Posterior vena cava (tissue), 2 donors: ENCODE measurements at regions not wholly inside any gene's neighbourhood (a gene's known extent, or its start where the extent isn't known, plus 50 kb on each side); places are given as distances from the start of the nearest gene placed in this dataset.

Experiments used
- DNase-seq: peaks from one replicate; pipeline ENCODE4 v3.0.0-alpha.2; 2020; ENCODE audit warnings: low spot score
- intact Hi-C, 2 donors: fragments of 100-400 bp; cut with DNase I; formaldehyde crosslinking; loops; one replicate each; pipeline versions ENCODE4 v1.14.1 to v1.14.2; 2022 to 2023
- donor health status: DM: yes; HTN: yes; CAD: no.
- donor health status: DM: yes; HTN: yes; CAD: no.

GRCh38 chr5:143674469-143674786 lies 137.5 kb upstream of the HMHB1 start:
- intact Hi-C loops, result no loop called here
- no peak for DNase-seq

GRCh38 chr5:143673676-143674468 lies 138.1 kb upstream of the HMHB1 start:
- no peak for DNase-seq
- intact Hi-C loops, result no loop called here

GRCh38 chr5:143672806-143673205 lies 139.2 kb upstream of the HMHB1 start:
- intact Hi-C loops, result no loop called here
- no peak for DNase-seq

- intact Hi-C loops, result no loop called here
- no peak for DNase-seq
Measured at GRCh38 chr5:143671674-143672569, 140.0 kb upstream of the HMHB1 start.

GRCh38 chr5:143671021-143671420 lies 140.9 kb upstream of the HMHB1 start:
- no peak for DNase-seq
- intact Hi-C loops, result no loop called here

- DNase-seq, result no peak
- intact Hi-C loops, result no loop called here
Measured at GRCh38 chr5:143665866-143666265, 146.1 kb upstream of the HMHB1 start.

GRCh38 chr5:143664623-143665022 lies 147.3 kb upstream of the HMHB1 start:
- intact Hi-C loops, result no loop called here

GRCh38 chr5:143663872-143664271 lies 148.1 kb upstream of the HMHB1 start:
- DNase-seq, result no peak
- intact Hi-C loops, result no loop called here

More at GRCh38 chr5:143664623-143665022, 147.3 kb upstream of the HMHB1 start:
- DNase-seq, result no peak

GRCh38 chr5:143662020-143662419 lies 149.9 kb upstream of the HMHB1 start:
- no peak for DNase-seq
- intact Hi-C loops, result no loop called here

- no peak for DNase-seq
- intact Hi-C loops, result no loop called here
Measured at GRCh38 chr5:143660625-143661024, 151.3 kb upstream of the HMHB1 start.

- DNase-seq, result no peak
- intact Hi-C loops, result no loop called here
Measured at GRCh38 chr5:143659599-143660238, 152.2 kb upstream of the HMHB1 start.

- no peak for DNase-seq
- intact Hi-C loops, result no loop called here
Measured at GRCh38 chr5:143658956-143659355, 153.0 kb upstream of the HMHB1 start.

- DNase-seq, result no peak
- intact Hi-C loops, result no loop called here
Measured at GRCh38 chr5:143657647-143658285, 154.2 kb upstream of the HMHB1 start.

- intact Hi-C loops, result no loop called here
- DNase-seq, result no peak
Measured at GRCh38 chr5:143653766-143654282, 158.1 kb upstream of the HMHB1 start.

GRCh38 chr5:143653256-143653655 lies 158.7 kb upstream of the HMHB1 start:
- DNase-seq, result no peak

GRCh38 chr5:143652108-143652700 lies 159.8 kb upstream of the HMHB1 start:
- no peak for DNase-seq

More at GRCh38 chr5:143653256-143653655, 158.7 kb upstream of the HMHB1 start:
- intact Hi-C loops, result no loop called here

GRCh38 chr5:143649937-143650621 lies 161.9 kb upstream of the HMHB1 start:
- DNase-seq, result no peak
- intact Hi-C loops, result loop anchor here in 1 of 2 donors (10.0 kb wide), 1 partner anchor 905 kb away; no protein-coding TSS in a partner anchor

More at GRCh38 chr5:143652108-143652700, 159.8 kb upstream of the HMHB1 start:
- intact Hi-C loops, result no loop called here

GRCh38 chr5:143648696-143649095 lies 163.3 kb upstream of the HMHB1 start:
- intact Hi-C loops, result loop anchor here in 1 of 2 donors (10.0 kb wide), 1 partner anchor 904 kb away; no protein-coding TSS in a partner anchor
- no peak for DNase-seq
